GM19455 (cell line): ENCODE measurements at regions not wholly inside any gene's neighbourhood (a gene's known extent, or its start where the extent isn't known, plus 50 kb on each side); places are given as distances from the start of the nearest gene placed in this dataset.

Experiments
- ATAC-seq: cut with Tn5 transposase; IDR thresholded peaks from one replicate; pipeline ENCODE4 v1.9.1; 2021; ENCODE audit not compliant: unreplicated experiment

DNA sequence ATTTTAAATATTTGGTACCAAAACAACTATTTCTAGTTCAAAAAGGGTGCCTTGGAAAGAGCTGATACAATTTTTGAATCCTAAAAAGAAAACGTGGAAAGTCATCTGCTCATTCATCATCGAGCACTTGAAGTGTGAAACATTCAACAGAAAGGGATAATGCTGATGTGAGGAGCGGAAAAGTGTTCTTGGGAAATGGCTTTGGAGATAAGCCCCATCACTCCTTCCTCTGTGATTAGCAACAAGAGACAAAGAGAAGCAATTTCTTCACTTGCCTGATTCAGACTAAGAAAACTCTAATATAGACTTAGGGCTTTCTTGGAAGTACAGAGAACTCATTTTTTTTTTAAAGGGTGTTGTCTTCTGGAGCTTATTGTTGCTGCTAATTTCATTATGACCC, 74.9 kb downstream of the C9orf152 start:
- no peak for ATAC-seq

DNA sequence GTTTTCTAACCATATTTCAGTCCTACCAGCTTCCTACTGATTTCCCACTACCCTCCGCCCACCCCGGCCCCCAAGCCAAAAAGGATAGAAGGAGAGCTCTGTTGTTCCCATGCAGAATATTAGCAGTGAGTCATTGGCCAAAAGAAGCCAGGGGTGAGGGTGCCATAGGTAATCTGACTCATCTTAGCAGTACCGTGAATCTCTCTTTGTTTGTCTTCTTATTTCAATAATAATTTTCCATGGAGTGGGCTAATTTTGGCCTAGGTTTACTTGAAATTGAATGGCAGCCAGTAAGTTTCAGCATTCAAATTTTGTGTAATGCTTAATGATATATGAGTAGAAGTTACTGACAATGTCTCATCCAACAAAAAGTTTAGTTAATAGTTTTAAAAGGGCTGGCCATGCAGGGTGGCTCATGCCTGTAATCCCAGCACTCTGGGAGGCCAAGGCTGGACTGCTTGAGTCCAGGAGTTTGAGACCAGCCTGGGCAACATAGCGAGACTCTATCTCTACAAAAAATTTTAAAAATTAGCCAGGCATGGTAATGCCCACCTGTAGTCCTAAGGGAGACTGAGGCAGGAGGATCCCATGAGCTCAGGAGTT, 74.2 kb downstream of the C9orf152 start:
- no peak for ATAC-seq

GRCh38 chr9:110135846-110136245, 72.1 kb downstream of the C9orf152 start:
- ATAC-seq = no peak

GRCh38 chr9:110136802-110137201, 71.2 kb downstream of the C9orf152 start:
- no peak for ATAC-seq

DNA sequence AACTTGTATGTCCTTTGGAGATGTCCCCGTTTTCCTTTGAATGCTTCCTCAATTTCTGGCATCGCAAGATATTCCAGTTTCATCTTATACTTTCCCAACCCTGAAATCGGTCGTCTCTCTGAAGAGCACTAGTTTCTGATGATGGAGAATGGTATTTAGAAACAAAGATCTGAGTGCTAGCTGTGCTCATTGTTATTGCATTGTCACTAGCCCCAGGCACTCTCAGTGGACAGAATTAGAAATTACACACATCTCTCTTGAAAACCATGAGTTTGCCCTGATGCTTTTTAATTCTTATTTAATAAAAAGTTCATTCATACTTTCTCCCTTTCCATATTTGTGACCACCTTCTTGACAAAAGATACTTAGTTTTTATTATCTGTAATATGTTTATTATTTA, 67.7 kb downstream of the C9orf152 start:
- ATAC-seq = no peak

- no peak for ATAC-seq
Measured at GRCh38 chr9:110141227-110141793, 66.6 kb downstream of the C9orf152 start.

- no peak for ATAC-seq
Measured at GRCh38 chr9:110142253-110142652, 65.7 kb downstream of the C9orf152 start.

GRCh38 chr9:110142868-110143481, 65.0 kb downstream of the C9orf152 start:
- ATAC-seq = no peak

DNA sequence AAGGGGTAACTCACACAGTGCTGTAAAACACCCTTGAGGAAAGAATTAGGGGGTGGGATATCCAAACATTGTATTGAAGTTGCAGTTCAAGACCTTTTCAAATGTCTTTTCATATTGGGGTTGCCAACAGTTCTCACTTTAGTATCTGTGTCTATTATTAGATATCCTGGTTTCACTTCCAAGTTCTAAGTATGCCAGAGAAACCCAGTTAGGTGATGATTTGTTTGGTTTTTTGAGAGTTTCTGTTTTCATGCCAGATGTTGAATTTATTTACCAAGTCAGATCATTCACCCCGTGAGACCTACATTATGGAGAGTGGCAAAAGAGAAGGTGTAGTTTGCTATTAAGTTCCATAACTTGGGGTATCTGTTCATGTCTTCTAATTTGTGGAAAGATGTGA, 64.5 kb downstream of the C9orf152 start:
- ATAC-seq = peak; percentile 42

GRCh38 chr9:110143950-110144545, 63.9 kb downstream of the C9orf152 start:
- ATAC-seq = peak; percentile 51

GRCh38 chr9:110146373-110146772, 61.6 kb downstream of the C9orf152 start:
- ATAC-seq = no peak

GRCh38 chr9:110148384-110148783, 59.6 kb downstream of the C9orf152 start:
- peak; percentile 70 for ATAC-seq

DNA sequence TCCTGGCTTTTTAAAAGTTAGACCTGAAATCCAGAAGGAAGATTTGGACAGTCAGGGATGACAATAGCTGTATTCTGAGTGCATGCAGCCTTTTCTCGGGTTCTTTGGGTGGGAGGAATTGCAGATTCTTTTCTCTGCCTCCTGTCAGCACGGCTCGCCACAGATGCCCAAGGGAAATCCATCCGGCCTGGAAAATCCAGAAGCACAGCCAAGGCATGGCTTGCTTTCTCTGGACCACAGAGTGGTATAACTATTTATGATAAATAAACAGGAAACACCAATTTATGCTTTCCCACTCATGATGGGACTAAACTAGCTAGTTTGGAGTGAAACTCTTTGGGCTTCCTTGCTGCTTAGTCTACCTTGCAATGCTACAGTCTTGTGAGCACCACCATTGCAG, 59.1 kb downstream of the C9orf152 start:
- ATAC-seq = no peak
